ENCODE measurements at regions not wholly inside any gene's neighbourhood (a gene's known extent, or its start where the extent isn't known, plus 50 kb on each side); places are given as distances from the start of the nearest gene placed in this dataset.

DNA sequence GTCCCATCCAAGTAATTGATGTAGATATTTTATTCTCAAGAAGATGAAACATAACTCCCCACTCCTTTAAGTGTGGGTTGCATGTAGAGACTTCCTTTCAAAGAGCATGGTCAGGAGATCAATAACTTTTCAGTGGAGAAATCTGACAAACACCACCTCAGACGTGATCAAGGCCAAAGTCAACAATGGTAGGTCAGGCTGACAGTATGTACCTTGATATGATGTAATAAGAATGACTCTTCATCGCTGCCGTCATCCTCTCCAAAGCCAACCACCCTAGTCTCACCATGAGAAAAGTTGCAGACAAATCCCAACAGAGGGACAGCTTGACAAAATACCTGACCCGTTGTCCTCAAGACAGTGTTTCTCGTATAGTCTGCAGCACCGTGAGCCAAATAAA is 67.3 kb upstream of the DHRSX start:
- WGBS = 62% methylated on average over 6 of the region's 6 CpGs
- no peak for DNase-seq (ENCODE audit: low spot score)
- Histone ChIP-seq H3K4me3 (ENCODE audit: low read depth in 1 of 3, low read length in 3 of 3) (no peak overlapping the region), H3K4me1 (ENCODE audit: control insufficient read depth in 4 of 4, insufficient read depth in 4 of 4, low read length in 3 of 4) (no peaks in the 10 kb centered on the region), H3K27me3 (ENCODE audit: control insufficient read depth in 4 of 4, insufficient read depth in 4 of 4, low read length in 3 of 4) (no peaks in the 10 kb centered on the region), H3K27ac (ENCODE audit: low read depth in 1 of 2, low read length in 2 of 2) (no peak overlapping the region), H3K36me3 (ENCODE audit: control insufficient read depth in 4 of 4, insufficient read depth in 3 of 4, low read depth in 1 of 4, low read length in 3 of 4) (no peaks in the 10 kb centered on the region), H3K9me3 (ENCODE audit: control insufficient read depth in 4 of 4, low read length in 3 of 4) (peaks cover 0 to 4% (median 0%) of the 10 kb centered on the region in 4 donors), H3K9ac (ENCODE audit: low read depth in 1 of 2, low read length in 2 of 2) (no peak overlapping the region)
- no peak for TF ChIP-seq EGR1 (IDR thresholded peaks at IDR 0.05; ENCODE audit: low read depth in 2 of 2)
- TF ChIP-seq FOXA2 (IDR thresholded peaks at IDR 0.05) = no peak
- TF ChIP-seq RXRA (IDR thresholded peaks at IDR 0.05) = no peak
- TF ChIP-seq NR2F2 (IDR thresholded peaks at IDR 0.05) = no peak
- TF ChIP-seq, protein P1, sequence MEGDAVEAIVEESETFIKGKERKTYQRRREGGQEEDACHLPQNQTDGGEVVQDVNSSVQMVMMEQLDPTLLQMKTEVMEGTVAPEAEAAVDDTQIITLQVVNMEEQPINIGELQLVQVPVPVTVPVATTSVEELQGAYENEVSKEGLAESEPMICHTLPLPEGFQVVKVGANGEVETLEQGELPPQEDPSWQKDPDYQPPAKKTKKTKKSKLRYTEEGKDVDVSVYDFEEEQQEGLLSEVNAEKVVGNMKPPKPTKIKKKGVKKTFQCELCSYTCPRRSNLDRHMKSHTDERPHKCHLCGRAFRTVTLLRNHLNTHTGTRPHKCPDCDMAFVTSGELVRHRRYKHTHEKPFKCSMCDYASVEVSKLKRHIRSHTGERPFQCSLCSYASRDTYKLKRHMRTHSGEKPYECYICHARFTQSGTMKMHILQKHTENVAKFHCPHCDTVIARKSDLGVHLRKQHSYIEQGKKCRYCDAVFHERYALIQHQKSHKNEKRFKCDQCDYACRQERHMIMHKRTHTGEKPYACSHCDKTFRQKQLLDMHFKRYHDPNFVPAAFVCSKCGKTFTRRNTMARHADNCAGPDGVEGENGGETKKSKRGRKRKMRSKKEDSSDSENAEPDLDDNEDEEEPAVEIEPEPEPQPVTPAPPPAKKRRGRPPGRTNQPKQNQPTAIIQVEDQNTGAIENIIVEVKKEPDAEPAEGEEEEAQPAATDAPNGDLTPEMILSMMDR (IDR thresholded peaks at IDR 0.05; ENCODE audit: low read depth, low read length, missing input control) = no peak
- TF ChIP-seq, protein P2, sequence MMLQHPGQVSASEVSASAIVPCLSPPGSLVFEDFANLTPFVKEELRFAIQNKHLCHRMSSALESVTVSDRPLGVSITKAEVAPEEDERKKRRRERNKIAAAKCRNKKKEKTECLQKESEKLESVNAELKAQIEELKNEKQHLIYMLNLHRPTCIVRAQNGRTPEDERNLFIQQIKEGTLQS (IDR thresholded peaks at IDR 0.05) = no peak
- no peak for TF ChIP-seq GABPA (IDR thresholded peaks at IDR 0.05 in 1 of 2, conservative IDR thresholded peaks at IDR 0.05 in 1 of 2)
- TF ChIP-seq, protein P3, sequence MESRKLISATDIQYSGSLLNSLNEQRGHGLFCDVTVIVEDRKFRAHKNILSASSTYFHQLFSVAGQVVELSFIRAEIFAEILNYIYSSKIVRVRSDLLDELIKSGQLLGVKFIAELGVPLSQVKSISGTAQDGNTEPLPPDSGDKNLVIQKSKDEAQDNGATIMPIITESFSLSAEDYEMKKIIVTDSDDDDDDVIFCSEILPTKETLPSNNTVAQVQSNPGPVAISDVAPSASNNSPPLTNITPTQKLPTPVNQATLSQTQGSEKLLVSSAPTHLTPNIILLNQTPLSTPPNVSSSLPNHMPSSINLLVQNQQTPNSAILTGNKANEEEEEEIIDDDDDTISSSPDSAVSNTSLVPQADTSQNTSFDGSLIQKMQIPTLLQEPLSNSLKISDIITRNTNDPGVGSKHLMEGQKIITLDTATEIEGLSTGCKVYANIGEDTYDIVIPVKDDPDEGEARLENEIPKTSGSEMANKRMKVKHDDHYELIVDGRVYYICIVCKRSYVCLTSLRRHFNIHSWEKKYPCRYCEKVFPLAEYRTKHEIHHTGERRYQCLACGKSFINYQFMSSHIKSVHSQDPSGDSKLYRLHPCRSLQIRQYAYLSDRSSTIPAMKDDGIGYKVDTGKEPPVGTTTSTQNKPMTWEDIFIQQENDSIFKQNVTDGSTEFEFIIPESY (IDR thresholded peaks at IDR 0.05) = no peak
- no peak for TF ChIP-seq HNF4A (conservative IDR thresholded peaks at IDR 0.05)
- no peak for TF ChIP-seq JUND (IDR thresholded peaks at IDR 0.05)
- no peak for TF ChIP-seq FOXA1 (IDR thresholded peaks at IDR 0.05)
- TF ChIP-seq YY1 (IDR thresholded peaks at IDR 0.05) = no peak
- TF ChIP-seq, protein P4, sequence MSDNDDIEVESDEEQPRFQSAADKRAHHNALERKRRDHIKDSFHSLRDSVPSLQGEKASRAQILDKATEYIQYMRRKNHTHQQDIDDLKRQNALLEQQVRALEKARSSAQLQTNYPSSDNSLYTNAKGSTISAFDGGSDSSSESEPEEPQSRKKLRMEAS (IDR thresholded peaks at IDR 0.05) = no peak

DNA sequence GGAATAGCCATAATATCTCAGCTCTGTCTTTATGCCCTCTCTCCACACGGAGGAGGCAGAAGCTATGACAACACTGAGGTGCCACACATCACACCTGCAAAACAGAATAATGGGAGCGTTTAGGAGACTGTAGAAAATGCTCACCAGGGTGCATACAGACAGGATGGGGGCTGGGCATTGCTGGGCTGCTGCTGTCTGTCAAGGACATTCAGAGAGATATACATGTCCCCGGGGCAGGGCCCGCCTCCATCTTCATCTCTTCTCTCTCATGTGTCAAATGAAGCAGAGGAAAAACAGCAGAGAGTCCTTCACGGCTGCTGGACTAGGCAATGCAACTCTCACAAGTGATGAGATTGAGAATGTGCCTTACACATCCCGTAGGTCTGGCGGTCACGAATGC is 65.3 kb upstream of the DHRSX start:
- H3K4me3 ChIP-seq (ENCODE audit: low read depth in 1 of 3, low read length in 3 of 3) = no peak overlapping the region
- no peak overlapping the region for H3K9ac ChIP-seq (ENCODE audit: low read depth in 1 of 2, low read length in 2 of 2)
- no peaks in the 10 kb centered on the region for H3K36me3 ChIP-seq (ENCODE audit: control insufficient read depth in 4 of 4, insufficient read depth in 3 of 4, low read depth in 1 of 4, low read length in 3 of 4)
- TF ChIP-seq, protein P4 (IDR thresholded peaks at IDR 0.05) = no peak
- TF ChIP-seq FOXA1 (IDR thresholded peaks at IDR 0.05) (no peak), SP1 (IDR thresholded peaks at IDR 0.05) (no peak)
- 82% methylated on average over 8 of the region's 8 CpGs for WGBS
- H3K27me3 ChIP-seq (ENCODE audit: control insufficient read depth in 4 of 4, insufficient read depth in 4 of 4, low read length in 3 of 4) = no peaks in the 10 kb centered on the region
- no peaks in the 10 kb centered on the region for H3K4me1 ChIP-seq (ENCODE audit: control insufficient read depth in 4 of 4, insufficient read depth in 4 of 4, low read length in 3 of 4)
- DNase-seq (ENCODE audit: low spot score) = no peak
- H3K9me3 ChIP-seq (ENCODE audit: control insufficient read depth in 4 of 4, low read length in 3 of 4) = peaks cover 0 to 4% (median 0%) of the 10 kb centered on the region in 4 donors
- no peak overlapping the region for H3K27ac ChIP-seq (ENCODE audit: low read depth in 1 of 2, low read length in 2 of 2)

DNA sequence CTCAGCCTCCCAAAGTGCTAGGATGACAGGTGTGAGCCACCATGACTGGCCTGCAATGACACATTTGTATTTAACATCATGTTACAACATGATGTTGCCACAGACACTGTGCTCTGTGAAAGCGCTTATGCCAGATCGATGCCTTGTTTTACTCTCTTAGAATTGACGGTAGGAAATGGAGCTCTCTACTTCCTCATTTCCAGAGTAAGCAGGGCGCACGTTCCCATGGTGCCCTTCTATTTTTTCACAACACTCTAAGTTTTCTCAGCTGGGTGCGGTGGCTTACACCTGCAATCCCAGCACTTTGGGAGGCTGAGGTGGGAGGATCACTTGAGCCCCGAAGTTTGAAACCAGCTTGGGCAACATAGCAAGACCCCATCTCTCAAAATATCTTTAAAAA is 60.7 kb upstream of the DHRSX start:
- H3K4me1 ChIP-seq (ENCODE audit: control insufficient read depth in 4 of 4, insufficient read depth in 4 of 4, low read length in 3 of 4) = no peaks in the 10 kb centered on the region
- no peak for DNase-seq (ENCODE audit: low spot score)
- H3K36me3 ChIP-seq (ENCODE audit: control insufficient read depth in 4 of 4, insufficient read depth in 3 of 4, low read depth in 1 of 4, low read length in 3 of 4) = no peaks in the 10 kb centered on the region
- H3K4me3 ChIP-seq (ENCODE audit: low read depth in 1 of 3, low read length in 3 of 3) = no peak overlapping the region
- no peaks in the 10 kb centered on the region for H3K9me3 ChIP-seq (ENCODE audit: control insufficient read depth in 4 of 4, low read length in 3 of 4)
- H3K27me3 ChIP-seq (ENCODE audit: control insufficient read depth in 4 of 4, insufficient read depth in 4 of 4, low read length in 3 of 4) = no peaks in the 10 kb centered on the region
- WGBS = 86% methylated on average over 7 of the region's 7 CpGs
- H3K27ac ChIP-seq (ENCODE audit: low read depth in 1 of 2, low read length in 2 of 2) = no peak overlapping the region
- no peak overlapping the region for H3K9ac ChIP-seq (ENCODE audit: low read depth in 1 of 2, low read length in 2 of 2)
- TF ChIP-seq HNF4A (conservative IDR thresholded peaks at IDR 0.05) (no peak), EGR1 (IDR thresholded peaks at IDR 0.05; ENCODE audit: low read depth in 2 of 2) (no peak), YY1 (IDR thresholded peaks at IDR 0.05) (no peak), SP1 (IDR thresholded peaks at IDR 0.05) (no peak), RXRA (IDR thresholded peaks at IDR 0.05) (no peak), RAD21 (IDR thresholded peaks at IDR 0.05) (no peak), HNF4G (IDR thresholded peaks at IDR 0.05) (no peak)
- TF ChIP-seq, protein P4 (IDR thresholded peaks at IDR 0.05) = no peak
- TF ChIP-seq, protein P1 (IDR thresholded peaks at IDR 0.05; ENCODE audit: low read depth, low read length, missing input control) = no peak
- TF ChIP-seq, protein P5, sequence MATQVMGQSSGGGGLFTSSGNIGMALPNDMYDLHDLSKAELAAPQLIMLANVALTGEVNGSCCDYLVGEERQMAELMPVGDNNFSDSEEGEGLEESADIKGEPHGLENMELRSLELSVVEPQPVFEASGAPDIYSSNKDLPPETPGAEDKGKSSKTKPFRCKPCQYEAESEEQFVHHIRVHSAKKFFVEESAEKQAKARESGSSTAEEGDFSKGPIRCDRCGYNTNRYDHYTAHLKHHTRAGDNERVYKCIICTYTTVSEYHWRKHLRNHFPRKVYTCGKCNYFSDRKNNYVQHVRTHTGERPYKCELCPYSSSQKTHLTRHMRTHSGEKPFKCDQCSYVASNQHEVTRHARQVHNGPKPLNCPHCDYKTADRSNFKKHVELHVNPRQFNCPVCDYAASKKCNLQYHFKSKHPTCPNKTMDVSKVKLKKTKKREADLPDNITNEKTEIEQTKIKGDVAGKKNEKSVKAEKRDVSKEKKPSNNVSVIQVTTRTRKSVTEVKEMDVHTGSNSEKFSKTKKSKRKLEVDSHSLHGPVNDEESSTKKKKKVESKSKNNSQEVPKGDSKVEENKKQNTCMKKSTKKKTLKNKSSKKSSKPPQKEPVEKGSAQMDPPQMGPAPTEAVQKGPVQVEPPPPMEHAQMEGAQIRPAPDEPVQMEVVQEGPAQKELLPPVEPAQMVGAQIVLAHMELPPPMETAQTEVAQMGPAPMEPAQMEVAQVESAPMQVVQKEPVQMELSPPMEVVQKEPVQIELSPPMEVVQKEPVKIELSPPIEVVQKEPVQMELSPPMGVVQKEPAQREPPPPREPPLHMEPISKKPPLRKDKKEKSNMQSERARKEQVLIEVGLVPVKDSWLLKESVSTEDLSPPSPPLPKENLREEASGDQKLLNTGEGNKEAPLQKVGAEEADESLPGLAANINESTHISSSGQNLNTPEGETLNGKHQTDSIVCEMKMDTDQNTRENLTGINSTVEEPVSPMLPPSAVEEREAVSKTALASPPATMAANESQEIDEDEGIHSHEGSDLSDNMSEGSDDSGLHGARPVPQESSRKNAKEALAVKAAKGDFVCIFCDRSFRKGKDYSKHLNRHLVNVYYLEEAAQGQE (IDR thresholded peaks at IDR 0.05) = no peak

All from liver (tissue), 8 donors.